Activated naive CD8-positive, alpha-beta T cell treated with anti-CD3 and anti-CD28 coated beads, Interleukin-2, amount 50 U/mL, for 16 hours (primary cell): ENCODE measurements at regions not wholly inside any gene's neighbourhood (a gene's known extent, or its start where the extent isn't known, plus 50 kb on each side); places are given as distances from the start of the nearest gene placed in this dataset.
"Not testable (repeated sequence)": the region's sequence is repeated elsewhere in the genome, so short reads cannot be mapped to it uniquely, and the experiment has no call there.

Experiments used
- DNase-seq: peaks from one replicate; pipeline ENCODE4 v3.0.0-alpha.2; 2020; ENCODE audit warnings: low read depth, low spot score

GRCh38 chr1:101185421-101185820 lies 51.4 kb upstream of the S1PR1 start:
- no peak for DNase-seq

- no peak for DNase-seq
These were observed 53.5 kb upstream of the S1PR1 start for GRCh38 chr1:101183388-101183699.

GRCh38 chr1:101182627-101183387 lies 54.0 kb upstream of the S1PR1 start:
- no peak for DNase-seq

GRCh38 chr1:101181930-101182329 lies 54.9 kb upstream of the S1PR1 start:
- DNase-seq: no peak

- peak; percentile 2 for DNase-seq
These were observed 57.9 kb upstream of the S1PR1 start for GRCh38 chr1:101178688-101179491.

GRCh38 chr1:101178341-101178687 lies 58.5 kb upstream of the S1PR1 start:
- DNase-seq: no peak

- no peak for DNase-seq
These were observed 60.9 kb upstream of the S1PR1 start for GRCh38 chr1:101175886-101176285.

GRCh38 chr1:101175466-101175865 lies 61.4 kb upstream of the S1PR1 start:
- no peak for DNase-seq

GRCh38 chr1:101174722-101175121 lies 62.1 kb upstream of the S1PR1 start:
- DNase-seq: no peak

GRCh38 chr1:101174298-101174697 lies 62.5 kb upstream of the S1PR1 start:
- not testable (repeated sequence) for DNase-seq

GRCh38 chr1:101170506-101171050 lies 66.2 kb upstream of the S1PR1 start:
- DNase-seq: no peak

GRCh38 chr1:101167891-101168290 lies 68.9 kb upstream of the S1PR1 start:
- DNase-seq: no peak

- no peak for DNase-seq
These were observed 70.2 kb upstream of the S1PR1 start for GRCh38 chr1:101166583-101167120.

GRCh38 chr1:101165954-101166353 lies 70.9 kb upstream of the S1PR1 start:
- DNase-seq: no peak

- no peak for DNase-seq
These were observed 71.3 kb upstream of the S1PR1 start for GRCh38 chr1:101165532-101165931.

GRCh38 chr1:101164776-101165175 lies 72.0 kb upstream of the S1PR1 start:
- DNase-seq: no peak

GRCh38 chr1:101162736-101163735 lies 73.8 kb upstream of the S1PR1 start:
- no peak for DNase-seq

- no peak for DNase-seq
These were observed 74.5 kb upstream of the S1PR1 start for GRCh38 chr1:101162300-101162699.

GRCh38 chr1:101161619-101162018 lies 75.2 kb upstream of the S1PR1 start:
- DNase-seq: no peak

GRCh38 chr1:101158424-101158823 lies 78.4 kb upstream of the S1PR1 start:
- no peak for DNase-seq

- DNase-seq: no peak
These were observed 82.3 kb upstream of the S1PR1 start for GRCh38 chr1:101154547-101154946.
